K562 (cell line): ENCODE measurements at regions not wholly inside any gene's neighbourhood (a gene's known extent, or its start where the extent isn't known, plus 50 kb on each side); places are given as distances from the start of the nearest gene placed in this dataset. TPM values are rescaled to one million over a fixed set of nuclear protein-coding genes. Genes with fewer than 3 reads are reported as not detected.

Experiments used
- GABPB2 ChIP-seq: fragments of 250-450 bp; sonication (Bioruptor Pico); conservative IDR thresholded peaks from 2 replicates; pipeline ENCODE4 v1.5.1; 2021; ENCODE audit warnings: mild to moderate bottlenecking
- MGA ChIP-seq: fragments of 450-650 bp; IDR thresholded peaks from 2 replicates; pipeline ENCODE4 v1.6.1; 2016; ENCODE audit warnings: mild to moderate bottlenecking, moderate library complexity
- NRF1 ChIP-seq, 2 experiments: fragments of 450-650 bp; IDR thresholded peaks in 1 of 2; conservative IDR thresholded peaks in 1 of 2; 2 replicates each; pipeline ENCODE4 v1.6.1; 2014; ENCODE audit warnings: mild to moderate bottlenecking in 2 of 2
- STAT5B ChIP-seq: fragments of 250-450 bp; sonication (Bioruptor Pico); IDR thresholded peaks from 2 replicates; pipeline ENCODE4 v1.8.0; 2021; ENCODE audit warnings: mild to moderate bottlenecking, inconsistent platforms
- ZBTB8A ChIP-seq: fragments of 450-650 bp; IDR thresholded peaks from 2 replicates; pipeline ENCODE4 v1.6.1; 2018; ENCODE audit warnings: mild to moderate bottlenecking, moderate library complexity; ENCODE audit not compliant: partially characterized antibody
- small RNA-seq: library from RNA; depleted of rRNA; stranded (forward); fragments of <200 nt; gene quantifications from one replicate; pipeline ENCODE3, GENCODE V24; 2014

GRCh38 chr12:23474438-23474976 is 475.0 kb downstream of the SOX5 start (continued):
- TF ChIP-seq ZBTB8A (no peak), GABPB2 (no peak), NRF1 (conservative IDR thresholded peaks at IDR 0.05 in 1 of 2, IDR thresholded peaks at IDR 0.05 in 1 of 2) (no peak), STAT5B (CRISPR knock-in tag) (no peak), MGA (no peak)
- TF ChIP-seq, all 486 proteins: peak for 0

Small RNA genes in the stretch of these regions (small RNA-seq; reads per million reads assigned to genes)
- not detected for gene AC087258.2
